KOPT-K1 (cell line): ENCODE measurements at regions not wholly inside any gene's neighbourhood (a gene's known extent, or its start where the extent isn't known, plus 50 kb on each side); places are given as distances from the start of the nearest gene placed in this dataset.
"Not testable (repeated sequence)": the region's sequence is repeated elsewhere in the genome, so short reads cannot be mapped to it uniquely, and the experiment has no call there.

Experiments used
- H3K27ac ChIP-seq: fragments of 200-600 bp; sonication (generic); 2 replicates; pipeline ENCODE4 v1.5.1; 2016; ENCODE audit warnings: antibody characterized with exemption, mild to moderate bottlenecking, low read depth, low read length; ENCODE audit not compliant: poor library complexity, severe bottlenecking
- H3K36me3 ChIP-seq: fragments of 200-600 bp; sonication (generic); 2 replicates; pipeline ENCODE4 v1.5.1; 2017; ENCODE audit warnings: antibody characterized with exemption, mild to moderate bottlenecking, low read length, moderate library complexity; ENCODE audit not compliant: insufficient read depth
- H3K9me3 ChIP-seq: fragments of 200-600 bp; sonication (generic); 2 replicates; pipeline ENCODE4 v1.5.1; 2017; ENCODE audit warnings: antibody characterized with exemption, low read length, mild to moderate bottlenecking; ENCODE audit not compliant: insufficient read depth, poor library complexity, severe bottlenecking

DNA sequence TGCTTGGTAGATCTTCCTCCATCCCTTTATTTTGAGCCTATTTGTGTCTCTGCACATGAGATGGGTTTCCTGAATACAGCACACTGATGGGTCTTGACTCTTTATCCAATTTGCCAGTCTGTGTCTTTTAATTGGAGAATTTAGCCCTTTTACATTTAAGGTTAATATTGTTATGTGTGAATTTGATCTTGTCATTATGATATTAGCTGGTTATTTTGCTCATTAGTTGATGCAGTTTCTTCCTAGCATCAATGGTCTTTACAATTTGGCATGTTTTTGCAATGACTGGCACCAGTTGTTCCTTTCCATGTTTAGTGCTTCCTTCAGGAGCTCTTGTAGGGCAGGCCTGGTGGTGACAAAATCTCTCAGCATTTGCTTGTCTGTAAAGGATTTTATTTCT lies 72.4 kb downstream of the HNRNPD start:
- H3K36me3 ChIP-seq, H3K27ac ChIP-seq, H3K9me3 ChIP-seq: not testable (repeated sequence)

DNA sequence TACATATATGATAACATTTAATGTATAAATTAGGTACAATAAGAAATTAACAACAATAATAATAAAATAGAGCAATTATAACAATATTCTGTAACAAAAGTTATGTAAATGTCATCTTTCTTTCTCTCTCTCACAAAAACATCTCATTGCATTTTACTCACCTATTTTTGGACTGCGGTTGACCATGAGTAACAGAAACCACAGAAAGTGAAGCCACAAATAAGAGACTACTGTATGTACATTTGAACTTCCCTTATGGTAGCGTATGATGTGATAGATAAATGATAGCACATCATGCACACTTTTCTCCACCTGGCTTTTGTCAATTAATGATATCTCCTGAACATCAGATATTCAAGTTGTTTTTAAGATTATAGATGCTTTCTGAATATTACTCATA lies 80.5 kb downstream of the HNRNPD start:
- Histone ChIP-seq H3K36me3 (no peaks in the 10 kb centered on the region), H3K9me3 (no peaks in the 10 kb centered on the region), H3K27ac (no peak overlapping the region)

DNA sequence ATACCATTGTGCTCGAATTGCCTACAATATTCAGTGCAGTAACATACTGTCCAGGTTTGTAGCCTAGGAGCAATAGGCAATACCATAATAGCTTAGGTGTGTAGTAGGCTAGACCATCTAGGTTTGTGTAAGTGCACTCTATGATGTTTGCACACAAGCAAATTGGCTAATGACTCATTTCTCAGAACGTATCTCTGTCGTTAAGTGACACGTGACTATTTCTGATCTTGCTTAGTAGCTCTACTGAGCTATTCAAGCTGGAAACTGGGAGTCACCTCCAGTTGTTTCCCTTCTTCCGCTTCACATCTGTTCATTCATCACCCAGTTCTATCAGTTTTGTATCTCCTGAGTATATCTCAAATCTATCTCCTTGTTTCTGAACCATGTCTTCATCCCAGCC lies 86.1 kb downstream of the HNRNPD start:
- Histone ChIP-seq H3K27ac (no peak overlapping the region), H3K36me3 (no peaks in the 10 kb centered on the region), H3K9me3 (no peaks in the 10 kb centered on the region)

DNA sequence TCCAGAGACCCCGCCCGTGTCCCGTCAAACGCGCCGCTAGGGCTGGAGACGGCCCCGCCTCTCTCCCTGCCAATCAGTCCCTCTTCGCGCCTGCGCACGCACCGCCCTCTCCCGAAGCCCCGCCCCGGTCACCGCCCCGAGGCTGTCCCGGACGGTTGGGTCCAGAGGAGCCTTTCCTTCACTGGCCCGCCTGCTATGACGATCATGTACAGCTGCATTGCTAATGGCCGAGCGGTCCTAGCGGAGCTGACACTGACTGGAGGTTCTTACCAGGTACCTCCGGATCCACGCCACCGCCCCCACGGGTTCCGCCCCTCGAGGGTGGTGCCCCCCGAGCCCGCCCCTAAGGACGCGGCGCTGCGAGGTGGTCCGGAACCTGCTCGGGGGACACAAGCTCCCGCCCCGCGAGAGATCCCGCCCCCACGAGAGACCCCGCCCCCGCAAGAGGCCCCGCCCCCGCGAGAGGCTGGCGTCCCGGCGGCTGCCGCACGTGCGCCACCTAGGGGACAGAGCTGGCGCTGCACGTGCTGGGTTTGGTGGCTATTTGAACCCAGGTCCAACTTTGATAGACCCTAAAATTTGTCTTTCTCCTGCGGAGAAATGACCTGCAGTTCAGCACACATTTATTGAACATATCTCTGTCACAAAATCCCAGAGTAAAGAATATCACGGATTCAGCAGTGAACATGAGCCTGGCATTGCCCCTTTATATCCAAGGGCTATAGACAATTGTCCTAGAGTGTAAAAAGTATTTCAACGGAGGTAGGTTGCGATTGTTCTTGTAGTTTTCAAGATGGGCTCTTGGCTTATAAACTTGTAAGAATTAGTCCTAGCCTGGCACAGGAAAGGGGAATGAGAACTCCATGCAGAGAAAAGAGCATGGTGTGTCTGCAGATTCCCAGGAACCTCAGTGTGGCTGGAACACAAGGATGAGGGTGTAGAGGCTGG lies 88.7 kb downstream of the HNRNPD start:
- Histone ChIP-seq H3K36me3 (no peaks in the 10 kb centered on the region), H3K27ac (peak overlapping the region; percentile 30)

DNA sequence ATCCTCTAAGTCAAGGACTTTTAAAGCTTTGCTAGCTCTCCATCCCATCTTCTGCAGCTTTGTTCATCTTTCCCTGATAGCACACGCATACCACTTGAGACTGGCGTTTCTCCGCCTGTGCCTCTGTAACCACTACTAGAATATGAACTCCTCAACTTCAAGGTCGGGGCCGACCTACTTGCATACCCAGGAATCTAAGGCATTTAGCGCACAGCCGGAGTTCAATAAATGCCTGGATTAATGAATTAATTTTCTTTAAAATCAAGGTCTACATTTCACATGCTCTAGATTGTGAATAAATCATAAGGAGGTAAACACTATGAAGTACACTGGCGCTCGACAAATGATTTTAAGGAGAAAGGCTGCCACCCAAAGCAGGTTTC lies 89.3 kb downstream of the HNRNPD start:
- Histone ChIP-seq H3K9me3 (no peaks in the 10 kb centered on the region), H3K27ac (no peak overlapping the region), H3K36me3 (no peaks in the 10 kb centered on the region)

More for the DNA sequence above, 88.7 kb downstream of the HNRNPD start:
- H3K9me3 ChIP-seq, result no peaks in the 10 kb centered on the region

DNA sequence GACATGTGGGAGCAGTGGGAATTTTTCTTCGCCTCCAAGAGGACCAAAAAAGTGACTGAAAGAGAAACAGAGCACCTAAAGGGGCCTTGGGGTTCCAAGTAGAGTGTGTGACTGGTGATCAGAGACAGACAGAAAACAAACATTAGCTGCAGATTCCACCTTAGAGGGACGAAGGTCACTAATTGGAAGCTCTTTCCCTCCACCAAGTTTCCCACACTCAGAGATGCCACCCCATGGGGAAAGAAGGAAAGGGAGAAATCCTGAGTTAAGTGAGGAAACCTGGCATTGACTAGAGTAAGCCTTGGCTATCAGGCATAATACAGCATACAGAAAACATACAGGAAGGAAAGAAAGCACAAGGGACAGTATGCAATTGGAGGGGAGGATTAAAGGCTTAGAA lies 90.9 kb downstream of the HNRNPD start:
- Histone ChIP-seq H3K27ac (no peak overlapping the region), H3K9me3 (no peaks in the 10 kb centered on the region), H3K36me3 (no peaks in the 10 kb centered on the region)

DNA sequence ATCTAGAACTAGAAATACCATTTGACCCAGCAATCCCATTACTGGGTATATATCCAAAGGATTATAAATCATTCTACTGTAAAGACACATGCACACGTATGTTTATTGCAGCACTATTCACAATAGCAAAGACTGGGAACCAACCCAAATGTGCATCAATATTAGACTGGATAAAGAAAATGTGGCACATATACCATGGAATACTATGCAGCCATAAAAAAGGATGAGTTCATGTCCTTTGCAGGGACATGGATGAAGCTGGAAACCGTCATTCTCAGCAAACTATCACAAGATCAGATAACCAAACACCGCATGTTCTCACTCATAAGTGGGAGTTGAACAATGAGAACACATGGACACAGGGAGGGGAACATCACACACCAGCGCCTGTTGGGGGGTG lies 94.2 kb downstream of the HNRNPD start:
- not testable (repeated sequence) for H3K27ac ChIP-seq, H3K36me3 ChIP-seq, H3K9me3 ChIP-seq

DNA sequence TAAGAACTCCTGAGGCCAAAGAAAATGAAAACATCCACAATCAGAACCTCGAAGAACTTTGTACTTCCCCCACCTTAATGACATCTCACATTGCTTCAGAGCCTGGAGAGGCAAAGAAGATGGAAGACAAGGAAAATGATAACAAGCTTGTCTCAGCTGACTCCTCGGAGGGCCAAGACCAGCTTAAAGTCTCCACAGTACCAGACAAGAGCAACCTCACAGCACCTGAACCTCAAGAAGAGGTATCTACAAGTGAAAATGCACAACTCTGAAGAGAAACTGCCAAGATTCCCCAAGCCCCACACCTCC lies 97.5 kb downstream of the HNRNPD start:
- no peaks in the 10 kb centered on the region for H3K36me3 ChIP-seq
- no peak overlapping the region for H3K27ac ChIP-seq
- no peaks in the 10 kb centered on the region for H3K9me3 ChIP-seq

DNA sequence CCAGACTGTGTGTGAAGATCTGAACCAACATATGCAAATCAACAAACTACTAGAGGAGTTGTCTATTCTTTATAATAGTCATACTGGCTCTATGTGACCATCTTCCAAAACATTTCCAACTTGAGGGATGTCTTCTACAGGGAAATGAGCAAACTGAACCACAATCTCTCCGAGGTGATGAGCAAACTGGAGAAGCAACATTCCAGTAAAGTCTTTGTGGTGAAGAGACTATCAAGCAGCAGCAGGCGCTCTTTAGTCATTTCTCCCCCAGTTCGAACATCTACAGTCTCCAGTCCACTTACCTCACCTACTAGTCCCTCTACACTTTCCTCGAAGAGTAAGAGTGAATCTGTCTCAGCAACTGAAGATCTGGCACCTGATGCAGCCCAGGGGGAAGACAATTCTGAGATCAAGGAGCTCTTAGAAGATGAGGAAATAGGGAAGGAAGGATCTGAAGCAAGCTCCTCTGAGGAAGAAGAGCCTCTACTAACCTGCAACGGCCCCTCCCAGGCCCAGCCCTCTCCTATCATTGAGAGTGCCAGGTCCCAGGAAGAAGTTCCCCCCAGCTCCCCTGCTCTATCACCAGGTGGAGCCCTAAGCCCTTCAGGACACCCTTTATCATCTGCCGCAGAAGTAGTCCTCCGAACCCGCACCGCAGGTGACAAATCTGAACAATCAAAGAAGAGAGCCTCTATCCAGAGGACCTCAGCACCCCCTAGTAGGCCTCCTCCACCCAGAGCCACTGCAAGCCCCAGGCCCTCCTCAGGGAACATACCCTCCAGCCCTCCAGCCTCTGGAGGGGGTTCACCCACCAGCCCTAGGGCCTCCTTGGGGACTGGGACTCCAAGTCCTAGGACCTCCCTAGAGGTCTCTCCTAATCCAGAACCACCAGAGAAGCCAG lies 98.1 kb downstream of the HNRNPD start:
- Histone ChIP-seq H3K27ac (no peak overlapping the region), H3K36me3 (no peaks in the 10 kb centered on the region), H3K9me3 (no peaks in the 10 kb centered on the region)

DNA sequence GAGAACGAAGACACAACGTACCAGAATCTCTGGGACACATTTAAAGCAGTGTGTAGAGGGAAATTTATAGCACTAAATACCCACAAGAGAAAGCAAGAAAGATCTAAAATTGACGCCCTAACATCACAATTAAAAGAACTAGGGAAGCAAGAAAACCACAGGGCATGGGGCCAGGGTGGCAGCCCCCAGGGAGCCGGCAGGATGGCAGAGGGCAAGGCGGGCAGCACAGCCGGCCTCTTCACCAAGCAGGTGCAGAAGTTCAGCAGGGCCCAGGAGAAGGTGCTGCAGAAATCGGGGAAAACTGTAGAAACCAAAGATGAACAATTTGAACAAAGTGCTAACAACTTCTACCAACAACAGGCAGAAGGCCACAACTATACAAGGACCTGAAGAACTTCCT lies 99.1 kb downstream of the HNRNPD start:
- H3K36me3 ChIP-seq, H3K9me3 ChIP-seq, H3K27ac ChIP-seq: not testable (repeated sequence)

DNA sequence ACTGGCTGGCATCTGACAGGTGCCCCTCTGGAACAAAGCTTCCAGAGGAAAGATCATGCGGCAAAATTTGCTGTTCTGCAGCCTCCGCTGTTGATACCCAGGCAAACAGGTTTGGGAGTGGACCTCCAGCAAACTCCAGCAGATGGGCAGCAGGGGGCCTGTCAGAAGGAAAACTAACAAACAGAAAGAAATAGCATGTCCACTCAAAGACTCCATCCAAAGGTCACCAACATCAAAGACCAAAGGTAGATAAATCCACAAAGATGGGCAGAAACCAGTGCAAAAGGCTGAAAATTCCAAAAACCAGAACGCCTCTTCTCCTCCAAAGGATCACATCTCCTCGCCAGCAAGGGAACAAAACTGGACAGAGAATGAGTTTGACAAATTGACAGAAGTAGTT lies 101.3 kb downstream of the HNRNPD start:
- not testable (repeated sequence) for H3K36me3 ChIP-seq, H3K9me3 ChIP-seq, H3K27ac ChIP-seq

DNA sequence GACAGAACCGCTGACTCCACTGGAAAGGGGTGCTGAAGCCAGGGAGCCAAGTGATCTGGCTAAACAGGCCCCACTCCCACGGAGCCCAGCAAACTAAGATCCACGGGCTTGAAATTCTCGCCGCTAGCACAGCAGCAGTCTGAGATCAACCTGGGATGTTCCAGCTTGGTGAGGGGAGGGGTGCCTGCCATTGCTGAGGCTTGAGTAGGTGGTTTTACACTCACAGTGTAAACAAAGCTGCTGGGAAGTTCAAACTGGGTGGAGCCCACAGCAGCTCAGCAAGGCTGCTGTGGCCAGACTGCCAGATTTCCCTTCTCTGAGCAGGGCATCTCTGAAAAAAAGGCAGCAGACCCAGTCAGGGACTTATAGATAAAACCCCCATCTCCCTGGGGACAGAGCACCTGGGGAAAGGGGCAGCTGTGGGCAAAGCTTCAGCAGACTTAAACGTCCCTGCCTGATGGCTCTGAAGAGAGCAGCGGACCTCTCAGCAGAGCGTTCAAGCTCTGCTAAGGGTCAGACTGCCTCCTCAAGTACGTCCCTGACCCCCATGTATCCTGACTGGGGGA lies 101.8 kb downstream of the HNRNPD start:
- not testable (repeated sequence) for H3K27ac ChIP-seq, H3K9me3 ChIP-seq, H3K36me3 ChIP-seq

DNA sequence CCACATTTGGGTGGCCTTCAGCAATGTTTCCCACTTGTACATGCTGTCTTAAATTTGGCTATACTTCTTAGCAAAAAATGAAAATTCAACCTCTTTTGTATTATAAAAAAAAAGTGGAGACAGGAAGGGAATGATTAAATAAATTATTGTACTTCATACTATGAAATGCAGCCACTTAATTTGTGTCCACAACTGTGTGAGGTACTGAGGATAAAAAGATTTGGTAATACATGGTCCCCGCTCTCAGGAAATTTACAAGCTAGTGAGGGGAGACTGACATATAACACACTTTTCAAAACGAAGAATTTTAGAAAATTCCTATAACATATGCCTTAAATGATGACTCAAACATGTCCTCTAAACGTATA lies 105.0 kb downstream of the HNRNPD start:
- H3K36me3 ChIP-seq, result no peaks in the 10 kb centered on the region
- H3K27ac ChIP-seq, result no peak overlapping the region
- peaks cover 5% of the 10 kb centered on the region for H3K9me3 ChIP-seq

DNA sequence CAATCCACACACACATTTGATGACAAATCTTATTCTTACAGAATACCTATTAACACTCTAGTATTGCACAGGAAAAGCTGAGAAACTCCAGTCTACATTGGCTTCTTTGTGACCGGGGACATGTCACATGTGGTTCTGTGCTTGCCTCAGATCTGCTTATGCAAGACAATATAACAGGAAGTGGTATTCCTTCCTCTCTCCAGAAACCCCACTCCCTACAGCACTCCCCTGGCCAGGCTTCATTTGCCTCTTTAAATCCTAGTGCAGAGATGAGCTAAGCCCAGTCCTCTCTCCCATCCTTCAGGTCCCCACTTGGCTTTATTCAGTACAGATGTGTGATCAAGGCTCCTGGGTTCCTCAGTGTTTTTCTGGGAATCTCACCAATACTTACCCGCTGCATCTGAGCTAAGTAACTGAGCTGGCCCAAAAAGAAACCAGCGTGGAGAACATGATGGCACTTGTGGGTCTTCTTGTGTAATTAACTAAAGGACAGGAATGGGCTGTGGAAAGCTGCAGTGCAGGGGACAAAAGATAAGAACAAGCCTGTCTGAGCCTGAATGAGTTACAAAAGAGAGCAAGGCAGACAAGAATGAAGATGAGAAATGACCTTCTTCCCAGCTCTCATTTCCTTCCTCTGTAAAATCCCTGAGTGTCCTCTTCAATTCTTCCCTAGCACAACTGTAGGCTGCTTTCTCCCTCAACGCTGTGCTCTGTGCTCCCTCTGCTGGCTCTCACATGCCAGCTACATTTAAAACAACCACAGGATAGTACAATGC lies 105.6 kb downstream of the HNRNPD start:
- Histone ChIP-seq H3K36me3 (no peaks in the 10 kb centered on the region), H3K27ac (no peak overlapping the region), H3K9me3 (peaks cover 5% of the 10 kb centered on the region)

DNA sequence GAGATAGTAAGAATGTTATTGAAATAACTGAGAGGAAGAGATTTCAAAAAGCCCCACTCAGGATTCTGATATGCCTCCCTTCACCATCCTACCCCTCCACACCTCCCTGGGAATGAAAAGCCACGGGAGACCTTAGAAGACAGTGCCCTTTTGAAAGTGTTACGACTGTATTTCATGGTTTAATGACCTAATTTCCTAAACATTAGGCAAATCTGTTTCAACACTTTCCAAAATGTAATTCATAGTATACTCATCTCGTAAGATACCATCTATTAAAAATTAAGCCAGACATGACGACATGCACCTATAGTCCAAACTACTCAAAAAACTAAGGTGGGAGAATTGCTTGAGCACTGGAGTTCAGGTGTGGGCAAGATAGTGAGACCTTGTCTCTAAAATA lies 106.3 kb downstream of the HNRNPD start:
- Histone ChIP-seq H3K9me3 (peaks cover 5% of the 10 kb centered on the region), H3K36me3 (no peaks in the 10 kb centered on the region), H3K27ac (no peak overlapping the region)
